ACC112 (cell line): ENCODE measurements at regions not wholly inside any gene's neighbourhood (a gene's known extent, or its start where the extent isn't known, plus 50 kb on each side); places are given as distances from the start of the nearest gene placed in this dataset.

ENCODE experiments used
- H2AFZ ChIP-seq: fragments of 200-600 bp; sonication (generic); one replicate; pipeline ENCODE4 v1.6.0; 2017; ENCODE audit warnings: antibody characterized with exemption, low read length; ENCODE audit not compliant: unreplicated experiment
- H3K27ac ChIP-seq: fragments of 200-600 bp; sonication (generic); 2 replicates; pipeline ENCODE4 v1.5.1; 2014; ENCODE audit warnings: low read depth, mild to moderate bottlenecking, antibody characterized with exemption, low read length, moderate library complexity
- H3K27me3 ChIP-seq: fragments of 200-600 bp; sonication (generic); 2 replicates; pipeline ENCODE4 v1.6.1; 2014; ENCODE audit warnings: mild to moderate bottlenecking, antibody characterized with exemption, low read length, moderate library complexity, mixed read lengths; ENCODE audit not compliant: insufficient read depth
- H3K36me3 ChIP-seq: fragments of 200-600 bp; sonication (generic); 2 replicates; pipeline ENCODE4 v1.6.1; 2016; ENCODE audit warnings: mild to moderate bottlenecking, antibody characterized with exemption, low read length, moderate library complexity, mixed read lengths; ENCODE audit not compliant: insufficient read depth
- H3K4me1 ChIP-seq: fragments of 200-600 bp; sonication (generic); one replicate; pipeline ENCODE4 v1.6.1; 2016; ENCODE audit warnings: low read length, mixed read lengths; ENCODE audit not compliant: insufficient read depth, unreplicated experiment, control insufficient read depth
- H3K4me3 ChIP-seq: fragments of 200-600 bp; sonication (generic); 2 replicates; pipeline ENCODE4 v1.5.1; 2014; ENCODE audit warnings: mild to moderate bottlenecking, low read depth, low read length
- H3K79me2 ChIP-seq: fragments of 200-600 bp; sonication (generic); one replicate; pipeline ENCODE4 v1.6.0; 2016; ENCODE audit warnings: low read length; ENCODE audit not compliant: control insufficient read depth, unreplicated experiment, insufficient read depth

- Histone ChIP-seq H2AFZ (no peak overlapping the region), H3K36me3 (no peaks in the 10 kb centered on the region), H3K27me3 (peaks cover 9% of the 10 kb centered on the region; the same call in 1 of the 2 replicates), H3K4me3 (no peak overlapping the region), H3K4me1 (no peaks in the 10 kb centered on the region), H3K79me2 (no peaks in the 10 kb centered on the region), H3K27ac (no peak overlapping the region)
Measured at GRCh38 chr1:220380885-220381284, 108.6 kb upstream of the RAB3GAP2 start.

- no peaks in the 10 kb centered on the region for H3K79me2 ChIP-seq
- H3K27me3 ChIP-seq: peaks cover 9% of the 10 kb centered on the region; the same call in 1 of the 2 replicates
- no peak overlapping the region for H3K4me3 ChIP-seq
- no peak overlapping the region for H2AFZ ChIP-seq
- H3K36me3 ChIP-seq: no peaks in the 10 kb centered on the region
- no peaks in the 10 kb centered on the region for H3K4me1 ChIP-seq
- H3K27ac ChIP-seq: no peak overlapping the region
Measured at GRCh38 chr1:220378571-220379302, 106.5 kb upstream of the RAB3GAP2 start.

- H3K36me3 ChIP-seq: no peaks in the 10 kb centered on the region
- no peak overlapping the region for H2AFZ ChIP-seq
- H3K4me1 ChIP-seq: no peaks in the 10 kb centered on the region
- peaks cover 2% of the 10 kb centered on the region; the same call in 1 of the 2 replicates for H3K27me3 ChIP-seq
- no peak overlapping the region for H3K27ac ChIP-seq
- no peaks in the 10 kb centered on the region for H3K79me2 ChIP-seq
- no peak overlapping the region for H3K4me3 ChIP-seq
Measured at GRCh38 chr1:220375715-220376114, 103.5 kb upstream of the RAB3GAP2 start.

GRCh38 chr1:220374449-220374848 lies 102.2 kb upstream of the RAB3GAP2 start:
- Histone ChIP-seq H3K4me1 (peaks cover 4% of the 10 kb centered on the region), H3K27ac (no peak overlapping the region), H3K36me3 (no peaks in the 10 kb centered on the region), H3K27me3 (no peaks in the 10 kb centered on the region), H3K79me2 (no peaks in the 10 kb centered on the region), H2AFZ (no peak overlapping the region), H3K4me3 (no peak overlapping the region)

- Histone ChIP-seq H3K27ac (no peak overlapping the region), H3K4me3 (no peak overlapping the region), H3K79me2 (no peaks in the 10 kb centered on the region), H2AFZ (no peak overlapping the region), H3K27me3 (no peaks in the 10 kb centered on the region), H3K36me3 (no peaks in the 10 kb centered on the region), H3K4me1 (peaks cover 4% of the 10 kb centered on the region)
Measured at GRCh38 chr1:220372451-220372850, 100.2 kb upstream of the RAB3GAP2 start.

GRCh38 chr1:220371324-220371723 lies 99.1 kb upstream of the RAB3GAP2 start:
- Histone ChIP-seq H2AFZ (no peak overlapping the region), H3K27ac (no peak overlapping the region), H3K79me2 (no peaks in the 10 kb centered on the region), H3K4me3 (no peak overlapping the region), H3K4me1 (peaks cover 4% of the 10 kb centered on the region), H3K36me3 (no peaks in the 10 kb centered on the region), H3K27me3 (no peaks in the 10 kb centered on the region)

- Histone ChIP-seq H3K4me1 (peaks cover 4% of the 10 kb centered on the region), H3K79me2 (no peaks in the 10 kb centered on the region), H3K27me3 (no peaks in the 10 kb centered on the region), H3K4me3 (no peak overlapping the region), H3K36me3 (no peaks in the 10 kb centered on the region), H3K27ac (peak overlapping the region; percentile 30; the same call in 1 of the 2 replicates), H2AFZ (no peak overlapping the region)
Measured at GRCh38 chr1:220370041-220370700, 97.9 kb upstream of the RAB3GAP2 start.

- Histone ChIP-seq H3K36me3 (no peaks in the 10 kb centered on the region), H2AFZ (no peak overlapping the region), H3K79me2 (no peaks in the 10 kb centered on the region), H3K4me1 (peaks cover 4% of the 10 kb centered on the region), H3K27ac (0 out of 2 replicates have a peak overlapping the region, but pooled peaks have one; percentile 30), H3K27me3 (no peaks in the 10 kb centered on the region; the same call in 1 of the 2 replicates), H3K4me3 (no peak overlapping the region)
Measured at GRCh38 chr1:220369511-220369910, 97.3 kb upstream of the RAB3GAP2 start.

GRCh38 chr1:220368352-220369265 lies 96.4 kb upstream of the RAB3GAP2 start:
- no peak overlapping the region for H3K27ac ChIP-seq

GRCh38 chr1:220367833-220368232 lies 95.6 kb upstream of the RAB3GAP2 start:
- Histone ChIP-seq H3K27ac (no peak overlapping the region), H3K79me2 (no peaks in the 10 kb centered on the region), H3K4me1 (peaks cover 4% of the 10 kb centered on the region), H2AFZ (no peak overlapping the region), H3K4me3 (no peak overlapping the region), H3K36me3 (no peaks in the 10 kb centered on the region), H3K27me3 (no peaks in the 10 kb centered on the region; the same call in 1 of the 2 replicates)

More at GRCh38 chr1:220368352-220369265, 96.4 kb upstream of the RAB3GAP2 start:
- Histone ChIP-seq H3K4me3 (no peak overlapping the region), H3K36me3 (no peaks in the 10 kb centered on the region), H3K79me2 (no peaks in the 10 kb centered on the region), H2AFZ (no peak overlapping the region), H3K4me1 (peaks cover 4% of the 10 kb centered on the region), H3K27me3 (no peaks in the 10 kb centered on the region; the same call in 1 of the 2 replicates)
